Endothelial cell of umbilical vein (primary cell): ENCODE measurements at regions not wholly inside any gene's neighbourhood (a gene's known extent, or its start where the extent isn't known, plus 50 kb on each side); places are given as distances from the start of the nearest gene placed in this dataset.
"Not testable (repeated sequence)": the region's sequence is repeated elsewhere in the genome, so short reads cannot be mapped to it uniquely, and the experiment has no call there.

Experiments used
- BruUV-seq: library from RNA; stranded (reverse); fragments of 400-500 nt; replicated peaks from 2 replicates; lab custom pipeline; 2021; lab: Mats Ljungman, UMichigan
- CTCF ChIA-PET: fragments of 300-600, 350-600 bp; sonication (Branson Sonifier 250); formaldehyde crosslinking; loops from one replicate; lab custom pipeline; 2021; ENCODE audit warnings: antibody characterized with exemption, inconsistent platforms; lab: Charles Lee
- POLR2A ChIA-PET: fragments of 300-600, 350-600 bp; sonication (Branson Sonifier 250); formaldehyde crosslinking; loops from one replicate; lab custom pipeline; 2021; ENCODE audit warnings: antibody characterized with exemption, inconsistent platforms; lab: Charles Lee
- DNase-seq: peaks from one replicate; pipeline ENCODE4 v3.0.0-alpha.2; 2011; ENCODE audit warnings: low read depth, low spot score
- FAIRE-seq: peaks from 2 replicates; lab custom pipeline; 2011; peaks lifted over from hg19 to GRCh38; lab: Jason Lieb, UNC
- H2AFZ ChIP-seq: 2 replicates; pipeline ENCODE4 v1.6.0; 2012; ENCODE audit warnings: low read depth, low read length, control low read depth, inconsistent platforms
- H3K27ac ChIP-seq: 2 replicates; pipeline ENCODE4 v1.5.1; 2011; ENCODE audit warnings: low read depth, mild to moderate bottlenecking, control low read depth, low read length, moderate library complexity; ENCODE audit not compliant: insufficient read depth
- H3K27me3 ChIP-seq, 2 experiments: 2 replicates each; pipeline versions ENCODE4 v1.6.0 to v1.6.1; 2011; ENCODE audit warnings: low read length in 2 of 2, mixed read lengths in 1 of 2; ENCODE audit not compliant: control insufficient read depth in 2 of 2, insufficient read depth in 2 of 2
- H3K36me3 ChIP-seq, 2 experiments: 2 replicates in 1 of 2; 3 replicates in 1 of 2; pipeline ENCODE4 v1.5.1; 2011; ENCODE audit warnings: low read length in 2 of 2, mild to moderate bottlenecking in 1 of 2, moderate library complexity in 1 of 2; ENCODE audit not compliant: control insufficient read depth in 2 of 2, insufficient read depth in 2 of 2; ENCODE audit errors: extremely low read depth in 1 of 2
- H3K4me1 ChIP-seq: 3 replicates; pipeline ENCODE4 v1.5.1; 2011; ENCODE audit warnings: mild to moderate bottlenecking, low read length; ENCODE audit not compliant: control insufficient read depth, insufficient read depth; ENCODE audit errors: extremely low read depth
- H3K4me2 ChIP-seq: 2 replicates; pipeline ENCODE4 v1.6.1; 2011; ENCODE audit warnings: low read length, control low read depth, mixed read lengths; ENCODE audit not compliant: insufficient read depth
- H3K4me3 ChIP-seq, 3 experiments: fragments of 200-600 bp in 1 of 3; sonication (generic), shearing (Covaris generic) in 1 of 3; replicated peaks in 1 of 3; 2 replicates each; pipeline ENCODE4 v1.5.1; 2011 to 2016; ENCODE audit warnings: control low read depth in 3 of 3, low read length in 3 of 3, mild to moderate bottlenecking in 2 of 3, inconsistent platforms in 1 of 3, low read depth in 1 of 3, moderate library complexity in 1 of 3; ENCODE audit not compliant: insufficient read depth in 1 of 3
- H3K79me2 ChIP-seq: 2 replicates; pipeline ENCODE4 v1.6.0; 2012; ENCODE audit warnings: low read length, inconsistent platforms; ENCODE audit not compliant: control insufficient read depth, insufficient read depth
- H3K9ac ChIP-seq: replicated peaks from 2 replicates; pipeline ENCODE3; 2011; ENCODE audit warnings: low read length, control low read depth; ENCODE audit not compliant: insufficient read depth; ENCODE audit errors: extremely low read depth
- H3K9me1 ChIP-seq: replicated peaks from 3 replicates; pipeline ENCODE4 v1.6.0; 2011; ENCODE audit warnings: mild to moderate bottlenecking, low read length; ENCODE audit not compliant: control insufficient read depth, insufficient read depth; ENCODE audit errors: extremely low read depth
- H3K9me3 ChIP-seq: replicated peaks from 2 replicates; pipeline ENCODE4 v1.5.1; 2012; ENCODE audit warnings: low read length, inconsistent platforms; ENCODE audit not compliant: control insufficient read depth, insufficient read depth
- H4K20me1 ChIP-seq: replicated peaks from 2 replicates; pipeline ENCODE3; 2011; ENCODE audit warnings: mild to moderate bottlenecking, low read length; ENCODE audit not compliant: control insufficient read depth, insufficient read depth; ENCODE audit errors: extremely low read depth
- CTCF ChIP-seq, 2 donors: IDR thresholded peaks; 1 replicate in 1 of 2; 2 replicates in 1 of 2; pipeline ENCODE4 v1.5.1; 2011; ENCODE audit warnings: low read length in 2 of 2, mild to moderate bottlenecking in 2 of 2, moderate library complexity in 2 of 2, control low read depth in 1 of 2, inconsistent platforms in 1 of 2, low read depth in 1 of 2; ENCODE audit not compliant: insufficient read depth in 1 of 2; ENCODE audit errors: extremely low read depth in 1 of 2
- EZH2 ChIP-seq: IDR thresholded peaks from 2 replicates; pipeline ENCODE4 v1.6.1; 2012; ENCODE audit warnings: borderline replicate concordance, low read depth, mild to moderate bottlenecking, moderate library complexity, low read length, inconsistent platforms; ENCODE audit not compliant: severe bottlenecking
- FOS ChIP-seq: IDR thresholded peaks from 2 replicates; pipeline ENCODE4 v1.6.1; 2011; ENCODE audit warnings: mild to moderate bottlenecking, low read length, moderate library complexity, borderline replicate concordance; ENCODE audit not compliant: insufficient read depth
- GATA2 ChIP-seq: IDR thresholded peaks from 2 replicates; pipeline ENCODE4 v1.7.0; 2011; ENCODE audit warnings: low read depth, mild to moderate bottlenecking, moderate library complexity, mixed read lengths, low read length; ENCODE audit not compliant: insufficient read length, insufficient read depth
- JUN ChIP-seq: IDR thresholded peaks from 2 replicates; pipeline ENCODE4 v1.6.1; 2011; ENCODE audit warnings: borderline replicate concordance, low read depth; ENCODE audit not compliant: insufficient read length, insufficient read depth
- MAX ChIP-seq: IDR thresholded peaks from 2 replicates; pipeline ENCODE4 v1.6.1; 2011; ENCODE audit not compliant: insufficient read depth, insufficient read length
- MYC ChIP-seq: IDR thresholded peaks from one replicate; pipeline ENCODE4 v1.6.1; 2011; ENCODE audit warnings: mild to moderate bottlenecking, low read depth, low read length
- POLR2A ChIP-seq: IDR thresholded peaks from 2 replicates; pipeline ENCODE4 v1.6.1; 2012; ENCODE audit warnings: low read depth, mild to moderate bottlenecking, control low read depth, low read length
- POLR2AphosphoS5 ChIP-seq: IDR thresholded peaks from 2 replicates; pipeline ENCODE4 v1.6.1; 2012; ENCODE audit warnings: low read depth, mild to moderate bottlenecking, control low read depth, low read length, moderate library complexity; ENCODE audit not compliant: insufficient read depth
- dilution Hi-C: fragments of 300-500 bp; cut with MboI; formaldehyde crosslinking; loops from one replicate; pipeline ENCODE4 v1.15.0; 2019; ENCODE audit warnings: low sequenced_read_pairs; ENCODE audit not compliant: extremely low pct_ligation_motif_present
- intact Hi-C: fragments of 100-400 bp; cut with micrococcal nuclease; formaldehyde crosslinking; loops from one replicate; pipeline ENCODE4 v1.10.0; 2022

DNA sequence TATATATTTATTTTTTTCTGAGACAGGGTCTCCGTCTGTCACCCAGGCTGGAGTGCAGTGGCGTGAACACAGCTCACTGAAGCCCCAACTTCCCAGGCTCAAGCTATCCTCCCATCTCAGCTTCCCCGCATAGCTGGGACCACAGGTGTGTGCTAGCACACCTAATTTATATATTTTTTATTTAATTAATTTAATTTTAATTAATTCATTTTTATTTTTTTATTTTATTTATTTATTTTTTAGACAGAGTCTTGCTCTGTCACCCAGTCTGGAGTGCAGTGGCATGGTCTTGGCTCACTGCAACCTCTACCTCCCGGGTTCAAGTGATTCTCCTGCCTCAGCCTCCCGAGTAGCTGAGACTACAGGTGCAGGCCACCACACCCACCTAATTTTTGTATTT lies 86.9 kb upstream of the CLINT1 start:
- CTCF ChIA-PET, H4K20me1 ChIP-seq, H3K9me3 ChIP-seq, H3K9me1 ChIP-seq, H3K79me2 ChIP-seq, dilution Hi-C loops, H3K4me1 ChIP-seq, POLR2A ChIA-PET, BruUV-seq, FAIRE-seq, H3K9ac ChIP-seq, H2AFZ ChIP-seq, H3K4me2 ChIP-seq, H3K27me3 ChIP-seq, H3K36me3 ChIP-seq, H3K4me3 ChIP-seq, DNase-seq, H3K27ac ChIP-seq: not testable (repeated sequence)
- intact Hi-C loops, result loop anchor here (5.0 kb wide), 2 partner anchors 1156 to 1186 kb away; no protein-coding TSS in a partner anchor

- DNase-seq (no peak), FAIRE-seq (no peak)
- no peaks in the 10 kb centered on the region for H3K4me1 ChIP-seq
- H3K9me3 ChIP-seq, result no peaks in the 10 kb centered on the region
- peaks cover 0 to 6% of the 10 kb centered on the region in 2 experiments for H3K27me3 ChIP-seq
- CTCF ChIA-PET, result interaction anchor here (0.7 to 0.8 kb wide), 2 partner anchors 128 to 177 kb away, joined by 3 to 4 read pairs; no protein-coding TSS in a partner anchor
- BruUV-seq, result no TSS peak
- POLR2A ChIA-PET, result no interaction called here
- H3K79me2 ChIP-seq, result no peaks in the 10 kb centered on the region
- no peaks in the 10 kb centered on the region for H4K20me1 ChIP-seq
- H3K9me1 ChIP-seq, result no peaks in the 10 kb centered on the region
- dilution Hi-C loops, result no loop called here
- TF ChIP-seq MAX, result no peak
- TF ChIP-seq MYC, result no peak
- TF ChIP-seq POLR2AphosphoS5, result no peak
- TF ChIP-seq GATA2, result no peak
- no peak for TF ChIP-seq EZH2
- no peak for TF ChIP-seq JUN
- TF ChIP-seq POLR2A, result no peak
- TF ChIP-seq CTCF (IDR thresholded peaks at IDR 0.05; ENCODE audit: extremely low read depth in 1 of 2, insufficient read depth in 1 of 2, low read depth in 1 of 2, low read length in 2 of 2), result no peak
- no peak for TF ChIP-seq FOS
- H2AFZ ChIP-seq, result no peak overlapping the region
- no peak overlapping the region for H3K9ac ChIP-seq
- no peaks in the 10 kb centered on the region for H3K36me3 ChIP-seq
- H3K4me2 ChIP-seq, result no peak overlapping the region
- intact Hi-C loops, result loop anchor here (5.0 kb wide), 2 partner anchors 1157 to 1187 kb away; no protein-coding TSS in a partner anchor
- no peak overlapping the region for H3K4me3 ChIP-seq
- H3K27ac ChIP-seq, result no peak overlapping the region
These were observed 86.0 kb upstream of the CLINT1 start for GRCh38 chr5:157944938-157945337.
